ENCODE measurements at regions not wholly inside any gene's neighbourhood (a gene's known extent, or its start where the extent isn't known, plus 50 kb on each side); places are given as distances from the start of the nearest gene placed in this dataset.

- no peak for TF ChIP-seq MXI1 (conservative IDR thresholded peaks at IDR 0.05; ENCODE audit: poor library complexity, severe bottlenecking)
- no peak for TF ChIP-seq EZH2 (IDR thresholded peaks at IDR 0.05; ENCODE audit: borderline replicate concordance, insufficient read depth, low read length, poor library complexity, severe bottlenecking)
- no peak for TF ChIP-seq CTCF (IDR thresholded peaks at IDR 0.05; ENCODE audit: poor library complexity, severe bottlenecking)
- TF ChIP-seq REST (IDR thresholded peaks at IDR 0.05; ENCODE audit: borderline replicate concordance) = no peak
- no peak for TF ChIP-seq POLR2AphosphoS5 (IDR thresholded peaks at IDR 0.05)
- no peak for TF ChIP-seq TAF1 (IDR thresholded peaks at IDR 0.05; ENCODE audit: low read depth)
Measured at GRCh38 chr2:17413036-17413435, 105.2 kb downstream of the RAD51AP2 start.

Data from neural cell (in vitro differentiated cells).